Muscle of arm (tissue), 1 donor: ENCODE measurements at regions not wholly inside any gene's neighbourhood (a gene's known extent, or its start where the extent isn't known, plus 50 kb on each side); places are given as distances from the start of the nearest gene placed in this dataset.

Experiments
- DNase-seq: peaks from one replicate; pipeline ENCODE4 v3.0.0-alpha.2; 2013

DNA sequence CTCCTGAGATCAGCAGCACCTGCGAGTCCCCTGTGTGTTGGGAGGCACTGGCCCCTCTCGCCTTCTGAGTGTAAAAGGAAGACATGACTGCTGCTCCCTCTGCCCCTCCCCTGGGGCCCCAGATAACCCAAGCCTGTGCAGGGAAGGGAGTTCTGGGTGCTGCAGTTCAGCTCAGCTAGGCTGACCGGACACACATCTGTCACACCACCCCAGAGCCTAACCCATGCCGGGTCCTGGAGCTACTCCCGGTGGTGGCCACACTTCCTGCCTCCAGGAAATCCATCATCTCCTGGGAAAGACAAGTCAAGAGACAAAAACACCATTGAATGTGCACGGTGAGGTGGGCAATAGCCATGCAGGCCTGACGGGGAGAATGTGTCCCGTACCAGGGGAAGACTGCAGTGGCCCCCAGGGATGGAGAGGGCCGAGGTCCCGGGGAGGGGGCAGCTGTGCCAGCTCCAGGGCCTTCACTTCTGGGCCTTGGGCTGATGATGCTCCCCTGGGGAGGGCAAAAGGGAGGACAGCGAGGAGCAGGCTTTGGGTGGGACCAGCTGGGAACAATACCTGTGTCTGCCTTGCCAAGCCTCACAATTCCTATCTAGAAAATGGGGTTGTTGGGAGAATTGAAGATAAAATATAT is 210.6 kb downstream of the TFCP2L1 start:
- DNase-seq = no peak

DNA sequence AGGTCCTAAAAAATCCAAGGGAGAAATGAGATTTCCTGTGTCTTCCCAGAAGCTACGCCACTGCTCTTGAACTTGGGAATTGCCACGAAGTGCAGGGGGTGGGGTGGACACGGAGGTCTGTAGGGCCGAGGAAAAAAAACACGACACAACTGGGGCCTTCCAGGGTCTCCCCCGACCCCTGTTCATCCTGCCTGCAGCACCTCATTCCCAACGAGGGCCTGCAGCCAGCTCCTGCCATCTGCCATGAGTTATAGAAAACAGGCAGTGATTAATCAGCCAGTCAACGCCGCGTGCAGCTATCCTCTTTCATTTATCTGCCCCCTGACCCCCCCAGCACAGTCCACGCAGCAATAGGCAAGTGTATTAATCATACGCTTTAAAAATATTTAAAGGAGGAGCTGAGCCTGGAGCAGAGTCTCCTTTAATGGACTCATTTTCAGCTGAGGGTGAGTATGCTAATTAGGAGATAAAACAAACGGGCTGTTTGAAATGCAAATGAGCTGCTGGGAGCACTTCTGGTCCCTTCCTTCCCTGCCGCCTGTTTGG is 209.9 kb downstream of the TFCP2L1 start:
- DNase-seq = no peak

DNA sequence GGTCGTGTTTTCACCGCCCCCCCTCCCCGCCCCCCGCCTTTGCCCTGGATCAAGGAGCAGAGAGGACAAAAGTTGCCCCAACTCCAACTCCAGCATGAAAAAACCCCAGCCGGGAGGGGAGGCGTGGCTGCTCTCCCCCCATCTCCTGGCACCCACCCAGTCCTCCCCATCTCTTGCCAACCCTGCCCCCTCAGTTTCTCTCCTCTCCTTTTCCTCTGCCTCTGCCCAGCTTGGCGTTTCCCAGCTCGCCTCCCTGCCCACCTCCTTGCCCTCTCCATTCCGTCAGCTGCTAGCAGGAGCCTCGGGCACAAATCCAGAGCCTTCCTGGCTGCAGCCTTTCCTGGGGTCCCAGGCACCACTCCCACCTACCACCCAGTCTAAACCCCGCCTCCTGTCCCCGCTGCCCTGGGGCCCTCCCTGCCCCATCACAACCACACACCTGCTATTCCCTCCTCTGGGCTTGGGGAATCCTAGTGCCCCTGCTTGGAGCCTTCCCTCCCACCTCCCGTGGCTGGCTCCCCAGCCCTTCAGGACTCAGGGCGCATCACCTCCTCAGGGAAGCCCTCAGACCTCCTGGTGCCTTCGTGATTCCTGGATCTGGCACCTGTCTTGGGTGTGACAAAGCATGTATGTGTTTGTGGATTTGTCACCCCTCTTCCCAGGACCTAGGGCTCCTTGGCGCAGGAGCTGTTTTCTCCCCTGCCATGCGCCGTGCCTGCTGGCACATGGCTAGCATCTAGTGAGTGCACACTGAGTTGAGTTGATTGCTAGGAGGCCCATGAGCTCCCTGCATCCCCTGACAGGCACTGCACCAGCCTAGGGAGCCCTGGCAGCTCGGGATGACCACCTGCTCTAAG is 209.1 kb downstream of the TFCP2L1 start:
- DNase-seq = no peak

DNA sequence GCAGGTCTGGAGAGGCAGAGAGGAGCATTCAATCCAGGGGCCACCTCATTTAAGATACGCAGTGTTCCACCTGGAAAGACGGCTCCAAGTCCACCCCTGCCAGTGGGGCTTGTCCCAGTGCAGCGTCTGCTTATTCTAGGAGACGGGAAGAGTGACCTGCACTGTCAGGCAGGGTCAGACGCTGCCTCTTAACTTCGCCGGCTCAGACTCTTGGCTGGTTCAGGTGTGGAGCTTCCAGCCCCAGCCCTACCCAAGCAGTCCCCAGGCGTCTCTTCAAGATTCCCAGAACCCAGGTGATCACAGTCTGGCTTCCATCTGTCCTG is 208.5 kb downstream of the TFCP2L1 start:
- DNase-seq = no peak

DNA sequence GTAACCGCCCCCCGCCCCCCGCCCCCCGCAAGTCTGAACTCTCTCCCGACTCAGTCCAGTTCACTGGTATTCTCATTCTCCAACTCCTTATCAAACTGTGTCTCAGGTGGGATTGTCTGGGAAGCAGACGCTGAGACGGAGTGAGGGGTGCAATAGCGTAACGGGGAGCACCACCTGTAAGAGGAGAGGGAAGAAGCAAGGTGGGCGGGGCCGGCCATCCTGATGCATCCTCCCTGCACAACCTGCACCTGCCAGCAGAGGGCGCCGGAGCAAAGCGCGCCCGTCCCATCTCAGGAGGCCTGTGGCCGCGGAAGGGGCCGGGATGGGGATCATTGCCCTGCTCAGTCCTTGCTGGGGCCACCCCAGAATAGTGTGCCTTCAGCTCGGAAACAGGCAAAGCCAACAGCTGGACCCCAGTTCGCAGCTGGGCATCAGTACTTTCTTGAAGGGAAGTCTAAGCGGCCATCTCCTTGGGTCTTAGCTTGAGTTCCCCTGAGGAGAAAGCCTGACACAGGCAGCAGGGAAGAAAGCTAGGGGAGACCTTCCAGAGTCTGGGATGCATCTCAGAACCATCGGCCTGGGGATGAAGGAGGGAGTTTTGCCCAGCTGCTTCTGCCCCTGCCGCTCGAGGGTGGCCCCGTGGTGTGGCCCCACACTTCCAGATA is 208.0 kb downstream of the TFCP2L1 start:
- no peak for DNase-seq

DNA sequence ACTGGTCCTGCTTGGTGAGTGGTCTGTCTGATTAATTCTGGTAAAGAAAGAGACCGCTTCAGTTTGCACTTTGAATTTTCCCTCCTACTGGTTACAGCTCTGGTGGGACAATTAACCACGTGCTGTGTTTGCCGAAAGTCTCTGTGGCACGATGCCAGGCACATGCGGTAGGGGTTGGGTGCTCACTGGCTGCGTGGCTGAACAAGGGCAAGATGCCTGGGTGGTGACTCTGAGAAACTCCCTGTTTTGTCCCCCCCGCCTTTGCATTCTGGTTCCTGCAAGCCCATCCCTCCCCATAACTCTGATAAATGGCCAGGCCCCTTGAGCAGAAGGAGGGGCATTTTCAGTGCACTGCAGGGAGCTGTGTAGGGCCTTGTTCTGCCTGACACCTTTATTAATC is 206.1 kb downstream of the TFCP2L1 start:
- no peak for DNase-seq

DNA sequence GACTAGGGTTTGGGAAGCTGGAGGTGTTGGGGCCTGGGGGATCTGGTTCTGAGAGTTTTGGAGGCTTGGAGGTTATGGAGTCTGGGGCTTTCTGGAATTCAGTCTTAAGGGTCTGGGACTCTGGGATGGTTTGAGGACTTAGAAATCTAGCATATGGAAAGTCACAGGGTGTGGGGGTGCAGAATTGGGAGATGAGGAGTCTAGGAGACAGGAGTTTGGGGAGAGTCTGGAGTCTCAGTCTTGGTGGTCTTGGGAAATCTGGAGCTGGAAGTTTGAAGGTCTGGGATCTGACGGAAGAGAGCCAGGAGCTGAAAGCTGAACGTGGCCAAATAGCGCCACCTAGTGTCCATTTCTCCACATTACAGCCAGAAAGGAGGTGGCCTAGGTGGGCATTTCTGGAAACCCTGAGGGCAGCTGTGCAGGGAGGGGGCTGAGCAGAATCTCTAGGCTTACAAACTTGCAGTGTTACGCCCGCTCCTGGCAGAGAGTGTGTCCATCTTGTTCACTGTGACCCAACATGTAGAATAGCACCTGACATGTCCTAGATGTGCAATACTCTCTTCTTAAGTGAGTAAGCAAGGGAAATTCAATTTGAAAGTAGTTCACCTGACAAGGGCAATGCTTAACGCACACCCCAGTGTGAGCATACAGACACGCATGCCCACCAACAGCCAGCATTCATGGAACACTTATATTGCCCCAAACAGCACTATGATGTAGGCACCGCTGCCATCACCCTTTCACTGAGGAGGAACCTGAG is 204.8 kb downstream of the TFCP2L1 start:
- DNase-seq = peak; percentile 81

DNA sequence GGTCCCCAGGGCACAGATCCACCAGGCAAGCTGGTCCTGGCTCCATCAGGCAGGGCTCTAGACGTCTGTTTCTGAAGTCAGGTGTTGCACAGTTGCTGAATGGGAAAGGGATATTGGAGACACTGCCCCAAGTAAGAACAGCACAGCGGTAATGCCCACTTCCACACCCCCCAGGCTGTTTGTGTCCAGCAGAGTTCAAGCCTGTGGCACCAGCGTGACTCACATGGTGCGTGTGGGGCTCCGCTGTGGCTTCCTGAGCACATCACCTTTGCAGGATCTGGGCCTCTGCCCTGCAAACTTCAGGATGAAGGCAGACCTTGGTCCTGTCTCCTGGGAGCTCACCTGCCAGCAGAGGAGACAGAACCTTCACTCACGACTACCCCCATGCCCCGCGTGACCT is 203.3 kb downstream of the TFCP2L1 start:
- DNase-seq = no peak

DNA sequence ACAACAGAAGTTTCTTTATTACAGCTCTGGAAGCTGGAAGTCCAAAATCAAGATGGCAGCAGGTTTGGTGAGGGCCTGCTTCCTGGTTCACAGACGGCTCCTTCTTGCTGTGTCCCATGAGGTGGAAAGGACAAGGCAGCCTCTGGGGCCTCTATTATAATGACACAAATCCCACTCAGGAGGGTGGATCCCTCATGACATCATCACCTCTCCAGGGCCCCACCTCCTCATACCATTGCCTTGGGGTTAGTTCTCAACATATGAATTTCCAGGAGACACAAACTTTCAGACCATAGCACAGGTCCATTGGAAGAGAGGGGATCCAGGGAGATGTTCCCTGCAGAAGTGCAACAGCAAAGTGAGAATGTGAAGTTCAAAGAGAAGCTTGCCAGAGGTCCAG is 202.8 kb downstream of the TFCP2L1 start:
- DNase-seq = no peak

DNA sequence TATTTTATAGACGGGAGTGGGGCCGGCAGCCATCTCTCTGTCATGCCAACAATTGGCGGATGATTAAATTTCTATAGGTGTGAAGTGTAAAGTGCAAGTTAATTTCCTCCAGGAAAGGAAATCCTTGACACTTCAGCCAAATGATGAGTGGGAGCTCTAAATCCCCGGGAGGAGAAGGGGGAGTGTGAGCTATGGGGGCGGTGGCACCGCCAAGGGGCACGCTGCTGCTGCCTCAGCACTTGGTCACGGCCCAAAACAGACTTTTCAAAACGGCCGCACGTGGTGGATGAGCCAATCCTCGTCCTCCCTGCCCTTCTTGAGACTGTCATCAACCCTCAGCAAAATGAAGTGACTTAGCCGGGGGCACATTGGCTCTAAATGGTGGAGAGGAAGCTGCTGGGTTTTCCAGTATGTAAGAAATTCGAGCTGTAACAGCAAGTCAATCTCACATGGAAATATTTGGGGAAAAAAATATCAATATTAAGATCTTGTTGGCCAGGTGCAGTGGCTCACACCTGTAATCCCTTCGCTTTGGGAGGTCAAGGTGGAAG is 200.8 kb downstream of the TFCP2L1 start:
- DNase-seq = no peak

DNA sequence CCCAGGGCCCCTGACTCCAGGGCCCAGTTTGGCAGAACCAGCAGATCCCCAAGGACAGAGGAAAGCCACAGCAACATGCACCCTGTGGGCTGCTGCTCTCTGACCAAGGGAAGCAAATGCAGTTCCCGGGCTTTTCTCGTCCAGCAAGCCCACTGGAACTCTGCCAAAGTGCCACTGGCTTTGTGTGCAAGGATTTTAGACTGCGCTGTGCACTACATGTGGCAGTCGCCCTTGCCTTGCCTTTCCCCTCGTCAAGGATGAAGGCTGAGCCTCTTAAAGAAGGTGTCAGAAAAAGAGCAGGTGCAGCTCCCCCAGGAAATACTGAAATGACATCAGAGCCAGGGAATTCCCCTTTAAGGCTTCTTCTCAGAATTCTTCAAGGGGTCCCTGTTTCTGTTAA is 199.2 kb downstream of the TFCP2L1 start:
- no peak for DNase-seq

DNA sequence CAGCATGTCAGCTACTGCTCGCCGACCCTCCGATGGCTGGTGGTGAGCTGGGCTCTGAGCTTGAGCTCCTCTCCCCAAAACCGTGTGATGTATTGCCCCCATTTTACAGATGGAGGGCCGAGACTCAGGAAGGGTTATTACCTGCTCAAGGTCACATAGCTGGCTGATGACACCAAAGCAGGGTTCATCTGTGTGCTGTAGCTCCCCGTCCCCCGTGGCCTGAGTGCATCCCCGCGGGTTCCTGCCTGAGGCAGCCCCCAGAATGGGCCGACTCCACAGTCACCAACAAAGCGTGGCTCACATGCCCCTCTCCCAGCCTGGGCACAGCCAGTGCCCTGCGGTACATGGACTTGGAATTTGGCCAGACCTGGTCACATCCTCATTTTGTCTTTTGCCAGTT is 198.6 kb downstream of the TFCP2L1 start:
- no peak for DNase-seq

DNA sequence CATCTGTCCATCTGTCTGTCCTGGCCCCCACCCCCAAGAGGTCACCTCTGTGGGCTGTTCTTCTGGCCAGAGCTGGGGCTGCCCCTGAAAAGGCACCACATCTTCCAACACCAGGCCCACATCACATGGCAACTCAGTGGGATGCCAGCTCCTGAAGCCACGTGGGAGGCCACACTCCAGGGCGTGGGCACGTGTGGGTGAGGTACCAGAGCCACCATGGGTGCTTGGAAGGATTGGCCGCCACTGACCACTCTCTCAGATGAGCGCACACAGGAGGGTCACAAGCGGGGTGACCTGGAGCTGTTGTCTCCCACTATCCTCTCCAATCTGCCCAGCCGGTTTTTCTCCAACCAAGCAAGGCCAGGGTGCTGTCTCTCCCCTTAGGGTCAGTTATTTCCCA is 197.9 kb downstream of the TFCP2L1 start:
- DNase-seq = no peak

DNA sequence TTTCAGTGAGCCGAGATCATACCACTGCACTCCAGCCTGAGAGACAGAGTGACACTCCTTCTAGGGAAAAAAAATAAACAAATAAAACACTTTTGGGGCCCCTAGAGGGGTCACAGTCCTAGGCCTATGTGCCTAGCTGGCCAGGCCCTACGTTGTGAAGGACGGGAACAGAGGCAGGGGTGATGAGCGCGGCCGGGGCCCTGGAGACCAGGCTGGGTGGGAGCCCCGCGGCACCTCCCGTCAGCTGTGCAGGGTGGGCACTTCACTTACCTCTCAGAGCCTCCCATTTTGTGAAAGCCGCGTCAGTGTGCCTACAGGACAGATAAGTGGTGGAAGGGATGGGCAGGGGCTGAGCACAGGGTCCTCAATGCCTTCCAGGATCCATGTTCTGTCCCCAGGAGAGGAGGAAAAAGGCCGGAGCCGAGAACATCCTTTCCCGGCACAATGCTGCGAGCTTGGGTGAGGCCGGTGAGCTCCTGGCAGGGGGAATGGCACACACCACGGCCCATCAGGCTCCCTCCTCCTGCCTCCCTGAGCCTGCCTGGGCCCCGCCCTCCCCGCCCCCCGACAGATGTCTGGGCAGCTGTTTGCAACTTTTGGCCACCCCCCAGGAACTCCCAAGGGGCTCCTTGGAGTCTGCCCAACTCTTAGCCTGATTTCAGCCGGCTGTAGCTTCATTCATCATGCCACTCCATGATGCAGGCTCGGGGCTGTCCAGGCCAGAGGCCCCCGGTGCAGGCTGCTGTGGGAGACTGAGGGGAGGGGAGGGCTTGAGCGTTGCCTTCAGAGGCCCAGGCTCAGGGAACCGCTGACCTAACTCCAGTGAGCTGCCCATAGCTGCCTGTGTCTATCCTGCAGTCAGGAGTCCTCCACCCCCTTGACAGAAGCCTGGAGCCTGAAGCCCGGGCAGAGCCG is 196.5 kb downstream of the TFCP2L1 start:
- peak; percentile 83 for DNase-seq

DNA sequence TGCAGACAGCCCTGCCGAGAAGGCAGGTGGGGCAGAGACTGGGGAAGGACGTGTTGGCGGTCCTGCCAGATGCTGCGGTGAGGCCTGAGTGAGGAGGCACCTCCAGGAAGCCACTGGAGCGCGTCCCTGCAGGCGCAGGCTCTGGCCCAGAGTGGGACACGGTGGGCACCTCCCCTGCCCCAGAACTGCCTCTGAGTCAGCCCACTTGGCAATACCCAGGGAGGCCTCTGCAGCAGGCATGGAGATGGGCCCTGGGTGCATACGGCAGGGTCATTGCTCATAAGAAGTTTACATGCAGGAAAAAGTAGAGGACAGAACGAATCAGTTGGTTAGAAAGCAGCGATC is 195.9 kb downstream of the TFCP2L1 start:
- DNase-seq = no peak

DNA sequence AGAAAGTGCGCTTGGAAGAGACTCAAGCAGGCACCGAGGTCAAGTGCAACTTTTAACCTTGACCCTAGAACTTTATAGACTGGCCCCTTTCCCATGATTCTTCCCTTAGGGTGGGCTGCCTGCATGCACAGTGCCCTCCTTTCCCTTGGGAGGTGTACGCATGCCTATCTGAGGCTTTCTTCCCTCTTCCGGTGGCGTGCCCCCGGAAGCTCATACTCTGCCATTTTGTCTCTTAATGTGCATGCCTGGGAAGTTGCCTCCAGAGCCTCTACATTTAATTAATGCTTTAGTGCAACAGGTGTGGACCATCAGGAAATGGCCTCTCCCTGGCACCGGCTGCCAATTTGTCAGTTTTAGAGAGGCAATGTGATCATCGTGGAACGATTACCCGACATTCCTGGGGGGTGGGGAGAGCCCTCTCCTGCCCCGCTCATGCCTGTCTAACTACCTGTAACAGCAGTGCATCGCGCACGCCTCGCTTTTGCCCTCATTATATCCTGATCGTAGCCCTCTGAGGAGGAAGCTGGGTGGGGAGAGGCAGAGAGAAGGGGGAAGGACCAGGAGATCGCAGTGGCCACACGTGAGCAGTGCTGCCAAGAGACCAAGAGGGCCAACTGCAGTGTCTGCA is 194.8 kb downstream of the TFCP2L1 start:
- DNase-seq = no peak

DNA sequence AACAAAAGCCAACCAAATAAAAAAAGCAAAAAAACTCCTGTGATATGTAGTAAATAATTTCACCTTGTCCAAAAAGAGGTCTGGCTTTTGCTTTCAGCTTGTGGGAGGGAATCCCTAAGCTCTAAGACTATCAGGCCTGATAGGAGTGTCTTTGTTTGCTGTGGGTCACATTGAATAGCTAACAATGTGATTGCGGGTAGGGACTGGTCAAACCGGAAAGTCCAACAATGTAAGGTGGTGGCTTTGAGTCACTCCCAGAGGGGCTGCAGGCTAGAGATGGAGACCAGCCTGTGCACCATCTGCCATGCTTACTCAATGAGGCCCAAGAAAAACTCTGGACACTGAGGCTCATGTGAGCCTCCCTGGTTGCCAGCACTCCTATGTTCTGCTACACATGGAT is 192.9 kb downstream of the TFCP2L1 start:
- DNase-seq = no peak

DNA sequence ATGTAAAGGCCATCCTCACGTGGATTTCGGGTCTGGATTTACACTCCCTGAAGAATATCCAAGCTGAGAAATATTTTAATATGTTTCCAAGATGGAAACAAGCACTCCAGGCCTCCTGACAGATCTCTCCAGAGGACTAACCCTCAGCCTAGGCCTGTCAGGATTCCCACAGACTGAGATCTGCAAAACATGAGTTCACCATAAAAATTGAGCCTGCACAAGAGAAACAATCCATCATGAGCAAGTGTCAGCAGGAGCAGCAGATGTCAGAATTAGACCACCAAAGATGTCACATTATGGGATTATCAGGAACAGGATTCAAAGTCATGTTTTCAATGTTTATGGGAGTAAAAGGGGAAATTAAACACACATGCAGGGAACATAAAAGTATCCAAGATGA is 191.3 kb downstream of the TFCP2L1 start:
- DNase-seq = peak; percentile 67

DNA sequence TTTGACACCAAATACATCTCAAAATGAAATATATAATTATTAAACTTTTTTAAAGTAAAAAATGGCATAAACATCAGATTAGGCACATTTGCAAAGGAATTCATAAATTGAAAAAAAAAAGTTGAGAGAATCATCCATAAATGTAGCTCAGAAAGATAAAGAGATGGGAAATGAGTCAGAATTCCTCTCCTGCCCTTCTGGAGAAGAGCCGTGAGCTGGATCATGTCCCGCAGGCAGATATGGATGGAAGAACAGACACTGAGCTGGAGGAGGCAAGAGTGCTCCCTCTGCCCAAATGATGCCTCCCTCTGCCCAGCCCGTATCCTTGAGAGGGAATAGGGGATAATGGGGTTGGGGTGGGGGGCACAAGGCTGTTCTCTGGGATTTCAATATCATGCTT is 190.9 kb downstream of the TFCP2L1 start:
- no peak for DNase-seq

DNA sequence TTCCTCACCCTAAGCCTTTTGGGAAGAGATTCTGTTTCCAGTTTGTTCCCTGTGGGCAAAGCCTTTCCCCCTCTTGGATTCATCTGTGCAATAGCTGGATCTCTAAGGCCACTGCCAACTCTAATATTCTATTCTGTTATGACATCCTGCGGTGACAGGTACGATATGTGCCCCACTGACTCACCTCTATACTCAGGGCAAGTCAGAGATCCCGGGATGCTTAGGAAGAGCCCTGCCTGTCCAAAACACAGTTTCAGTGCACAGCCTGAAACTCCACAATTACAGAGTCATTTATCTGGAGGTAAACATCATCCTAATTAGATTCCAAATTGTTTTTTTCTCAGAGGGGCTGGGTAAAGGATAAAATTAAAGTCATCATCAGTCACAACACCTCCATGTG is 190.2 kb downstream of the TFCP2L1 start:
- no peak for DNase-seq
